HCT116 (cell line): ENCODE measurements at regions not wholly inside any gene's neighbourhood (a gene's known extent, or its start where the extent isn't known, plus 50 kb on each side); places are given as distances from the start of the nearest gene placed in this dataset.

ENCODE experiments used
- EZH2 ChIP-seq: fragments of 200-600 bp; sonication (generic); IDR thresholded peaks from 2 replicates; pipeline ENCODE4 v1.6.1; 2017; ENCODE audit warnings: antibody characterized with exemption, mixed run types
- EZH2phosphoT487 ChIP-seq: fragments of 200-600 bp; IDR thresholded peaks from 2 replicates; pipeline ENCODE4 v1.6.1; 2018; ENCODE audit warnings: antibody characterized with exemption, borderline replicate concordance
- POLR2A ChIP-seq: IDR thresholded peaks from 2 replicates; pipeline ENCODE4 v1.7.0; 2011; ENCODE audit warnings: borderline replicate concordance; ENCODE audit not compliant: insufficient read depth, insufficient read length; ENCODE audit errors: extremely low read depth
- SIN3A ChIP-seq: IDR thresholded peaks from 2 replicates; pipeline ENCODE4 v1.6.1; 2012; ENCODE audit warnings: low read depth
- TCF7L2 ChIP-seq: IDR thresholded peaks from 2 replicates; pipeline ENCODE4 v1.7.0; 2011; ENCODE audit warnings: borderline replicate concordance, inconsistent platforms; ENCODE audit not compliant: insufficient read depth, insufficient read length; ENCODE audit errors: extremely low read depth
- YY1 ChIP-seq: IDR thresholded peaks from 2 replicates; pipeline ENCODE4 v1.6.1; 2011; ENCODE audit warnings: low read length, low read depth, moderate library complexity, mild to moderate bottlenecking; ENCODE audit not compliant: insufficient replicate concordance; ENCODE audit errors: extremely low read depth
- TF ChIP-seq, protein P1 (sequence below), 3 experiments: fragments of 200-600 bp in 1 of 3; sonication (generic) in 1 of 3; IDR thresholded peaks in 2 of 3; conservative IDR thresholded peaks in 1 of 3; 2 replicates each; pipeline ENCODE4 v1.5.1; 2012 to 2017; ENCODE audit warnings: low read depth in 2 of 3, low read length in 2 of 3, antibody characterized with exemption in 1 of 3, borderline replicate concordance in 1 of 3, control low read depth in 1 of 3, mild to moderate bottlenecking in 1 of 3, mixed read lengths in 1 of 3, mixed run types in 1 of 3, moderate library complexity in 1 of 3; ENCODE audit not compliant: insufficient read depth in 1 of 3
- TF ChIP-seq, protein P2 (sequence below): IDR thresholded peaks from 2 replicates; pipeline ENCODE4 v1.6.1; 2012; ENCODE audit warnings: low read depth
- TF ChIP-seq, protein P3 (sequence below): IDR thresholded peaks from 2 replicates; pipeline ENCODE4 v1.6.1; 2012
- TF ChIP-seq, protein P4 (sequence below): IDR thresholded peaks from 2 replicates; pipeline ENCODE4 v1.6.1; 2012

DNA sequence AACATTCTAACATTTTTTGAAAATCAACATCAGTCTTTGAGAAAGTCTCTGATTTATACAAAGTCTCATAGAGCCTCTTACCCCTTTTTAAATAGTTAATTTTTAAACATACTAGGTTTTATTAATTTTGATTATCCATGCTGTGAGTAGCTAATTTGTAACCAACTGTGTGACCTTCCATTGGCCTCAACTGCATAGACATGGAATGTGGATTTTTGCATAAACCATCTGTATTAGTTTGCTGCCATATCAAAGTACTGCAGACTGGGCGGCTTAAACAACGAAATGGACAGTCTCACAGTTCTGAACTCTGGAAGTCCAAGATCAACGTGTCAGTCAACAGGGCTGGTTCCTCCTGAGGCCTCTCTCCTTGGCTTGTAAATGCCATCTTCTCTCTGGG lies 89.2 kb upstream of the AJAP1 start:
- TF ChIP-seq, protein P1, sequence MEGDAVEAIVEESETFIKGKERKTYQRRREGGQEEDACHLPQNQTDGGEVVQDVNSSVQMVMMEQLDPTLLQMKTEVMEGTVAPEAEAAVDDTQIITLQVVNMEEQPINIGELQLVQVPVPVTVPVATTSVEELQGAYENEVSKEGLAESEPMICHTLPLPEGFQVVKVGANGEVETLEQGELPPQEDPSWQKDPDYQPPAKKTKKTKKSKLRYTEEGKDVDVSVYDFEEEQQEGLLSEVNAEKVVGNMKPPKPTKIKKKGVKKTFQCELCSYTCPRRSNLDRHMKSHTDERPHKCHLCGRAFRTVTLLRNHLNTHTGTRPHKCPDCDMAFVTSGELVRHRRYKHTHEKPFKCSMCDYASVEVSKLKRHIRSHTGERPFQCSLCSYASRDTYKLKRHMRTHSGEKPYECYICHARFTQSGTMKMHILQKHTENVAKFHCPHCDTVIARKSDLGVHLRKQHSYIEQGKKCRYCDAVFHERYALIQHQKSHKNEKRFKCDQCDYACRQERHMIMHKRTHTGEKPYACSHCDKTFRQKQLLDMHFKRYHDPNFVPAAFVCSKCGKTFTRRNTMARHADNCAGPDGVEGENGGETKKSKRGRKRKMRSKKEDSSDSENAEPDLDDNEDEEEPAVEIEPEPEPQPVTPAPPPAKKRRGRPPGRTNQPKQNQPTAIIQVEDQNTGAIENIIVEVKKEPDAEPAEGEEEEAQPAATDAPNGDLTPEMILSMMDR (IDR thresholded peaks at IDR 0.05 in 2 of 3, conservative IDR thresholded peaks at IDR 0.05 in 1 of 3; ENCODE audit: borderline replicate concordance in 1 of 3, insufficient read depth in 1 of 3, low read depth in 2 of 3, low read length in 2 of 3), result no peak
- TF ChIP-seq YY1 (no peak), SIN3A (no peak), EZH2 (no peak), TCF7L2 (no peak), EZH2phosphoT487 (no peak), POLR2A (no peak)
- TF ChIP-seq, protein P2, sequence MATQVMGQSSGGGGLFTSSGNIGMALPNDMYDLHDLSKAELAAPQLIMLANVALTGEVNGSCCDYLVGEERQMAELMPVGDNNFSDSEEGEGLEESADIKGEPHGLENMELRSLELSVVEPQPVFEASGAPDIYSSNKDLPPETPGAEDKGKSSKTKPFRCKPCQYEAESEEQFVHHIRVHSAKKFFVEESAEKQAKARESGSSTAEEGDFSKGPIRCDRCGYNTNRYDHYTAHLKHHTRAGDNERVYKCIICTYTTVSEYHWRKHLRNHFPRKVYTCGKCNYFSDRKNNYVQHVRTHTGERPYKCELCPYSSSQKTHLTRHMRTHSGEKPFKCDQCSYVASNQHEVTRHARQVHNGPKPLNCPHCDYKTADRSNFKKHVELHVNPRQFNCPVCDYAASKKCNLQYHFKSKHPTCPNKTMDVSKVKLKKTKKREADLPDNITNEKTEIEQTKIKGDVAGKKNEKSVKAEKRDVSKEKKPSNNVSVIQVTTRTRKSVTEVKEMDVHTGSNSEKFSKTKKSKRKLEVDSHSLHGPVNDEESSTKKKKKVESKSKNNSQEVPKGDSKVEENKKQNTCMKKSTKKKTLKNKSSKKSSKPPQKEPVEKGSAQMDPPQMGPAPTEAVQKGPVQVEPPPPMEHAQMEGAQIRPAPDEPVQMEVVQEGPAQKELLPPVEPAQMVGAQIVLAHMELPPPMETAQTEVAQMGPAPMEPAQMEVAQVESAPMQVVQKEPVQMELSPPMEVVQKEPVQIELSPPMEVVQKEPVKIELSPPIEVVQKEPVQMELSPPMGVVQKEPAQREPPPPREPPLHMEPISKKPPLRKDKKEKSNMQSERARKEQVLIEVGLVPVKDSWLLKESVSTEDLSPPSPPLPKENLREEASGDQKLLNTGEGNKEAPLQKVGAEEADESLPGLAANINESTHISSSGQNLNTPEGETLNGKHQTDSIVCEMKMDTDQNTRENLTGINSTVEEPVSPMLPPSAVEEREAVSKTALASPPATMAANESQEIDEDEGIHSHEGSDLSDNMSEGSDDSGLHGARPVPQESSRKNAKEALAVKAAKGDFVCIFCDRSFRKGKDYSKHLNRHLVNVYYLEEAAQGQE, result no peak
- TF ChIP-seq, protein P3, sequence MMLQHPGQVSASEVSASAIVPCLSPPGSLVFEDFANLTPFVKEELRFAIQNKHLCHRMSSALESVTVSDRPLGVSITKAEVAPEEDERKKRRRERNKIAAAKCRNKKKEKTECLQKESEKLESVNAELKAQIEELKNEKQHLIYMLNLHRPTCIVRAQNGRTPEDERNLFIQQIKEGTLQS, result no peak
- TF ChIP-seq, protein P4, sequence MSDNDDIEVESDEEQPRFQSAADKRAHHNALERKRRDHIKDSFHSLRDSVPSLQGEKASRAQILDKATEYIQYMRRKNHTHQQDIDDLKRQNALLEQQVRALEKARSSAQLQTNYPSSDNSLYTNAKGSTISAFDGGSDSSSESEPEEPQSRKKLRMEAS, result no peak
